Memory B cell (primary cell): ENCODE measurements at regions not wholly inside any gene's neighbourhood (a gene's known extent, or its start where the extent isn't known, plus 50 kb on each side); places are given as distances from the start of the nearest gene placed in this dataset.
"Not testable (repeated sequence)": the region's sequence is repeated elsewhere in the genome, so short reads cannot be mapped to it uniquely, and the experiment has no call there.

Experiments used
- ATAC-seq: fragments of 150-1000 bp; cut with Tn5 transposase; 2 replicates; pipeline ENCODE4 v1.10.0; 2021; ENCODE audit warnings: low read depth, mild to moderate bottlenecking, moderate library complexity
- DNase-seq, 2 donors: peaks; one replicate each; pipeline ENCODE4 v3.0.0; 2022; ENCODE audit warnings: low spot score in 2 of 2
- H3K27ac Mint-ChIP-seq: one replicate; pipeline ENCODE4 v1.8.0; 2022; ENCODE audit warnings: mild to moderate bottlenecking, moderate library complexity, mixed read lengths
- H3K27me3 Mint-ChIP-seq: one replicate; pipeline ENCODE4 v1.8.0; 2022; ENCODE audit warnings: mixed read lengths
- H3K36me3 Mint-ChIP-seq: one replicate; pipeline ENCODE4 v1.8.0; 2022; ENCODE audit warnings: mild to moderate bottlenecking, mixed read lengths
- H3K4me1 Mint-ChIP-seq: one replicate; pipeline ENCODE4 v1.8.0; 2022; ENCODE audit warnings: mixed read lengths
- H3K4me3 Mint-ChIP-seq: one replicate; pipeline ENCODE4 v1.8.0; 2022; ENCODE audit warnings: mild to moderate bottlenecking, moderate library complexity, mixed read lengths
- H3K9me3 Mint-ChIP-seq: one replicate; pipeline ENCODE4 v1.8.0; 2022; ENCODE audit warnings: mixed read lengths

DNA sequence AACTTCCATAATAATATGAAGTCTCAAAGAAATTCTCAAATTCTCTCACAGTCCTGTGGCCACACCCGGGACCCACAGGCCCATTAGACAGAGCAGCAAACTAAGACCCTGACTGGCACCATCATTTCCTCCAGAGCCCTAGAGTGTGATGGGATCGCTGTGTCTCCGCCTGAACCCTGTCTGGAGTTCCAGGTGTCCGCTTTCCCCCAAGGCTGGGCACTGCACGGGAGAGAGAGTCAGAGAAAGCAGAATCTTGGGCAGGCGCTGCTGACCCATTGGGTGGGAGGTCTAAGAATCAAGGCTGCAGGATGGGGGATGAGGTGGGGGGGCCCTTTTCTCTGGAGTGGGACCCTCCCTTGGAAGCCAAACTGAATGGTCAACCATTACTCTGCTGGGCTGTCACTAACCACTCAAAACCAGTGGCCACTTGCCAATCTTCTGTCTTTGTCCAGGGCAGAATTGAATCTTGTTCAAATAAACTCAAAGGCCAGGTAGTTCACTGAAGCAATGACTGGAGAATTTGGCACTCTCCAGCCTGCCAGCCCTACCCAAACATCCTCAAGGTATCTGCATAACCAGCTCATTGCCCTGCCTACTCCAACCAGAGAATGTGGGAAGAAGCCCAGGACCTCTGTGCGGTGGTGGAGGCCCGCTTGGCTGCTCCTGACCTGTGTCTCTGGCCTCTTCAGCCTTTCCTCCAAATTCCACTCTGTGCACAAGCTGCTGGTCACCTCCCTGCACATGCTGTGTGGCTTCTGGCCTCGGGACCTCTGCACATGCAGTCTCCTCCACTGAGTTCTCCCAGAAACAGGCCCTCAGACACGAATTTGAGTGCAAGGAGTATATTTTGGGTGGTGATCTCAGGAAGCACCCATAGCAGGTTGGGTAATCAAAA is 141.1 kb downstream of the CEBPB start:
- Mint-ChIP-seq H3K4me1 (peaks cover 2% of the 10 kb centered on the region), H3K4me3 (no peak overlapping the region), H3K36me3 (peaks cover 3% of the 10 kb centered on the region), H3K27me3 (peaks cover 11% of the 10 kb centered on the region), H3K9me3 (peaks cover 11% of the 10 kb centered on the region), H3K27ac (no peak overlapping the region)
- DNase-seq = no peak
- no peak for ATAC-seq

DNA sequence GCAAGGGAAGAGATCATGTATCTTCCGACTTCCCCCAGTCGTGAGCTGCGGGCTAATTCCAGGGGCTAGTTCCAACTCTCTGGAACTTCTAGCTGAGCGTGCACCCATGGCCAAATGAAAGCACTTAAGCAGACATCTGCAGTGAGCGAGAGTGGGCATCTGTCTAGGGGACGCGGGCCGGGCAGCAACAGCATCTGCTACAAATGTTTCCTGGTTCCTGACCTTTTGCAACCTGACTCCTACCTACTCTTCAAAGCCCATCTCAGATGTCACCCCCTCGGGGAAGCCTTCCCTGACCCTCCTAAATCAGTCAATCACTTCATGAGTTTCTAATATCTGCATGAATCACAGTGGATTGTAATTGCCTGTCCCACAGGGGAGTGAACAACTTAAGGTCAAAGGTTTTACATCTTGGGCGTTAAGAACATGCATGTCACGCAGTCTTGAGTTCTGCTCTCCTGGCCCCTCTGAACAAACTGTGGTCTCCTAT is 141.9 kb downstream of the CEBPB start:
- H3K9me3 Mint-ChIP-seq = peaks cover 11% of the 10 kb centered on the region
- peaks cover 11% of the 10 kb centered on the region for H3K27me3 Mint-ChIP-seq

DNA sequence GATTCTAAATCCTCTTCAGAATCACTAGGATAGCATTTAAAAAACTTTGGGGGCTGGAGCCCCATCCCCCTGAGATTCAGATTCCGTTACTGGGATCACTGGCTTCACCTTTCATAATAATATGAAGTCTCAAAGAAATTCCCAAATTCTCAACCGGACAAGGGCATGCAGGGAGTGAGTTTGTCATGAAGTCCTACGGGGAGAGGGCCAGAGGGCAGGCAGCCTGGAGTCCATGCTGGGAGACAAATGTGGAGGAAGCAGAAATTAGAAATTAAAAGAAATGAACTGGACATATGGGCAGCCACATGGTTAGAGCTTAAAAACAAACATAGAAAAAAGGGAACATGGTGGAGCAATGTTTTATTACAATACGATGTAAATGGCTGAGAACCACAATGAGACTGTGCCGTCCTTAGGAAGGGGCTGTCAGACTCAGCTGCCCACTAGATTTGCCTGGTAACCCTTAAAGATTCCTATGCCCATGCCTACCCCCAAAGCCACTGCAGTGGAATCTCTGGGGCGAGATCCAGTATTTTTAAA is 142.6 kb downstream of the CEBPB start:
- peaks cover 6% of the 10 kb centered on the region for H3K9me3 Mint-ChIP-seq
- H3K4me3 Mint-ChIP-seq = no peak overlapping the region
- ATAC-seq (no peak), DNase-seq (no peak)
- H3K36me3 Mint-ChIP-seq = no peaks in the 10 kb centered on the region
- H3K27ac Mint-ChIP-seq = no peak overlapping the region
- peaks cover 11% of the 10 kb centered on the region for H3K27me3 Mint-ChIP-seq
- H3K4me1 Mint-ChIP-seq = peaks cover 3% of the 10 kb centered on the region

More for the DNA sequence above, 141.9 kb downstream of the CEBPB start:
- Mint-ChIP-seq H3K4me3 (no peak overlapping the region), H3K36me3 (peaks cover 3% of the 10 kb centered on the region), H3K27ac (no peak overlapping the region), H3K4me1 (peaks cover 2% of the 10 kb centered on the region)
- ATAC-seq = no peak
- DNase-seq = no peak

DNA sequence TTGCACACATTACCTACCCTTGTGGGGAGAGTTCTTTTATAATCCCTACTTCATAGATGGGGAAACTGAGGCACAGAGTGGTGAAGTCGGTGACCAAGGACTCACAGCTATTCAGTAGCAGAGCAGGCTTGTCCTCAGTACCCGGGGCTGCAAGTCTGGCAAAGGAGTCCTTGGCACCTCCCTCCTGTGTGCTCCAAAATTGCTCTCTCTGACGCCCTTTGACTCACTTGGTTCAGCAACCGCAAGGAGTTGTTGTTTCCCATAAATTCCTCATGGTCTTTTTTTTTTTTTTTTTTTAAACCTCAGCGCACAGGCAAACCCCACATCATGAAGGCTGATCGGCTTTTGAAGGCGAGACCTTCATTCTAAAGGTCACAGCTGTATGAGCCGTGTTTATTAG is 143.2 kb downstream of the CEBPB start:
- H3K27me3 Mint-ChIP-seq = peaks cover 11% of the 10 kb centered on the region
- H3K4me3 Mint-ChIP-seq = no peak overlapping the region
- peaks cover 9% of the 10 kb centered on the region for H3K4me1 Mint-ChIP-seq
- H3K27ac Mint-ChIP-seq = no peak overlapping the region
- no peak for DNase-seq
- H3K9me3 Mint-ChIP-seq = peaks cover 6% of the 10 kb centered on the region
- ATAC-seq = no peak
- no peaks in the 10 kb centered on the region for H3K36me3 Mint-ChIP-seq

DNA sequence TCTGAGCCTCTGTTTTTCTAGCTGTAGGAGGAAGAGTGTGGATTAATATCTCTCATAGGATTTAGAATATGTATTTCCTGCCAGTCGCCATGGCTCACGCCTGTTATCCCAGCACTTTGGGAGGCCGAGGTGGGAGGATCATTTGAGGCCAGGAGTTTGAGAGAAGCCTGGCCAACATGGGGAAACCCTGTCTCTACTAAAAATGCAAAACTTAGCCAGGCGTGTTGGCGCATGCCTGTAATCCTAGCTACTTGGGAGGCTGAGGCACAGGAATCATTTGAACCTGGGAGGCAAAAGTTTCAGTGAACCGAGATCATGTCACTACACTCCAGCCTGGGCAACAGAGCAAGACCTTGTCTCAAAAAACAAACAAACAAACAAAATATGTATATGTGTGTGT is 143.9 kb downstream of the CEBPB start:
- DNase-seq, H3K27ac Mint-ChIP-seq, H3K9me3 Mint-ChIP-seq, ATAC-seq, H3K4me3 Mint-ChIP-seq, H3K36me3 Mint-ChIP-seq: not testable (repeated sequence)
- Mint-ChIP-seq H3K27me3 (peaks cover 11% of the 10 kb centered on the region), H3K4me1 (peaks cover 12% of the 10 kb centered on the region)

DNA sequence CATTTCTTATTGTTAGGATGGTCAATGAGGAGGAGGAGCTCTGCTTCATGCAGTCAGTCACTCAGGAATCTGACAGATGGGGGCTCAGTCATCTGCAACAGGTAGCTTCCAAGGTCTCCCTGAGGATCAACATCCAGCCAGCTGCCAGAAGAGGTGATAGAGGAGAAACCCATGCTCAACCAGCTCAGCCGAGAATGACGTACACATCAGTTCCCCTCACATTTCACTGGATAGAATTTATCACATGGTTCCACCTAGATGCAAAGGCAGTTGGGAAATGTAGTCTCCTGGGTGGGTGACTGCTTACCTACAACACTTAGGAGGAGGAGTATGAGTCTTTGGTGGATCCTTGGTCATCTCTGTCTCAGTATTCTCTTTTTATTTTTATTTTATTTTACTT is 144.5 kb downstream of the CEBPB start:
- Mint-ChIP-seq H3K4me3 (no peak overlapping the region), H3K27ac (no peak overlapping the region), H3K36me3 (no peaks in the 10 kb centered on the region), H3K27me3 (peaks cover 7% of the 10 kb centered on the region), H3K9me3 (peaks cover 2% of the 10 kb centered on the region), H3K4me1 (peaks cover 14% of the 10 kb centered on the region)
- ATAC-seq (peak; percentile 66), DNase-seq (no peak)

DNA sequence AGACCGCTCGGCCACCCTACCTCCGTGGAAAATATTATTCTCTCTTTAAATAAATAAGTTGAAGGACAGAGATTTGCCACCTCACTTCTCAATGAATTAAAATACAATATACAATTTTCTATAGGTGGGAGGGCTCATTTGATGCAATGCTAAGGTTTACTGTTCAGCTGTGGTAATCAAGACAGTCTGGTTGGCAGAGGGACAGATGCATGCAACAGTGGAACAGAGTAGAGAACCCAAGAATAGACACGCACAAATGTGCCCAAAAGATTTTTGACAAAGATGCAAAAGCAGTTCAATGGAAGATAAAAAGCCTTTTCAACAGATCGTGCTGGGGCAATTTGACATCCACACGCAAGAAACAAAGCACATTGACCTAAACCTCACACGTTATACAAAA is 145.2 kb downstream of the CEBPB start:
- Mint-ChIP-seq H3K27ac (no peak overlapping the region), H3K9me3 (no peaks in the 10 kb centered on the region), H3K27me3 (peaks cover 4% of the 10 kb centered on the region), H3K4me1 (peaks cover 17% of the 10 kb centered on the region), H3K4me3 (no peak overlapping the region), H3K36me3 (no peaks in the 10 kb centered on the region)
- DNase-seq (no peak), ATAC-seq (no peak)

DNA sequence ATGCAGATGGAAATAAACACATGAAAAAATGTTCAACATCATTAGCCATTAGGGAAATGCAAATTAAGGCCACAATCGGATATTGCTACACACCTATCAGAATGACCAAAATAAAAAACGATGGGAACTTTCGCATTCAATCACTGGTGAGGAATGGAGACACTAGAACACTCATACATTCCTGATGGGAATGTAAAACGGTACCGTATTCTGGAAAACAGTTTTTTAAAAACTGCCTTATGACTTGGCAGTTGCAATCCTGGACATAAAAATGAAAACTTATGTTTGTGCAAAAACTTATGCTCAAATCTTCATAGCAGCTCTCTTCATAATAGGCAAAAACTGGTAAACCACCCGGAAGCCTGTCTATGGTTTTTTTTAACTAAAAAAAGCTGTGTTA is 146.0 kb downstream of the CEBPB start:
- H3K4me1 Mint-ChIP-seq = peaks cover 17% of the 10 kb centered on the region
- H3K36me3 Mint-ChIP-seq = no peaks in the 10 kb centered on the region
- H3K27me3 Mint-ChIP-seq = peaks cover 4% of the 10 kb centered on the region
- no peak overlapping the region for H3K27ac Mint-ChIP-seq
- H3K4me3 Mint-ChIP-seq = no peak overlapping the region
- H3K9me3 Mint-ChIP-seq = no peaks in the 10 kb centered on the region
- DNase-seq (no peak), ATAC-seq (no peak)

DNA sequence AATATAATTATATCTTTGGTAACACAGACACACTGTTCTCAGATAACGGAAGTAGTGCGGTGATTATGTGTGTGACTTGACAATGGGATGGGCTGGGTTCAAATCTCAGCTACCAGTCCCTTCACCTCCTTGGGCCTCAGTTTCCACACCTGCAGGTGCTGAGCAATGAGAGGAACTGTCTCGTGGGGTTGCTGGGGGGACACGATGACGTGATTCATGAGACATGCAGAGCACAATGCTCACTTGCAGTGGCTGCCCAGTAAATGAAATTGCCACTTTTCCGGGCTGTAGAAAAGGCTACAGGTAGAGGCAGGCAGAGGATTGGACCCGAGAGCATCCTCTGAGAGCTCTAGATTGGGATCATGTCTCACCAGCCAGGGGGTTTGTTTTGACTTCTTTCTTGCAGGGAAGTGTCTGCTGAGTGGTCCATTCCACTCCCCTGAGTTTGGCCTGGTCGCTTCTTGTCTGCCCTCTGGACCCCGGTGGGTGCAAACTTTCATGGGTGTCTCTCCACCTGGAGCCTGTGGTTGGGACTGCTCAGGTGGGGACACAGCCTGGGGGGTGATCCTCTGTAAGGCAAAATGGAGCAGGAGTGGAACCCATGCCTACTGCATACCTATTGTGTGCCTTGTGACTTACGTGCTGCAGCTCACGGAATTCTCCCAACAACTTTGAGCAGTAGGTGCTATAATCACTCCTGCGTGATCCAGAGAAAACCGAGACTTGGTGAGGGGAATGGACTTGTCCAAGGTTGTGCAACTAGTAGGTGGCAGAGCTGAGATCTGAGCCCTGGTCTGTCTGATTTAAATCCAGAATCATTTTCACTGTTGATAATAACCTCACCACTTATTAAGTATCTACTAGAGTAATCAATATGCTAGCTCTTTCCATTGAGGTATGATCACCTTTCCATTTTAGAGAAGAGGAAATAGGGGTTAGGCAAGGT is 147.2 kb downstream of the CEBPB start:
- no peak for DNase-seq
- H3K36me3 Mint-ChIP-seq = no peaks in the 10 kb centered on the region
- no peak overlapping the region for H3K4me3 Mint-ChIP-seq
- no peak overlapping the region for H3K27ac Mint-ChIP-seq
- ATAC-seq = no peak
- peaks cover 5% of the 10 kb centered on the region for H3K27me3 Mint-ChIP-seq
- no peaks in the 10 kb centered on the region for H3K9me3 Mint-ChIP-seq
- H3K4me1 Mint-ChIP-seq = peaks cover 24% of the 10 kb centered on the region

DNA sequence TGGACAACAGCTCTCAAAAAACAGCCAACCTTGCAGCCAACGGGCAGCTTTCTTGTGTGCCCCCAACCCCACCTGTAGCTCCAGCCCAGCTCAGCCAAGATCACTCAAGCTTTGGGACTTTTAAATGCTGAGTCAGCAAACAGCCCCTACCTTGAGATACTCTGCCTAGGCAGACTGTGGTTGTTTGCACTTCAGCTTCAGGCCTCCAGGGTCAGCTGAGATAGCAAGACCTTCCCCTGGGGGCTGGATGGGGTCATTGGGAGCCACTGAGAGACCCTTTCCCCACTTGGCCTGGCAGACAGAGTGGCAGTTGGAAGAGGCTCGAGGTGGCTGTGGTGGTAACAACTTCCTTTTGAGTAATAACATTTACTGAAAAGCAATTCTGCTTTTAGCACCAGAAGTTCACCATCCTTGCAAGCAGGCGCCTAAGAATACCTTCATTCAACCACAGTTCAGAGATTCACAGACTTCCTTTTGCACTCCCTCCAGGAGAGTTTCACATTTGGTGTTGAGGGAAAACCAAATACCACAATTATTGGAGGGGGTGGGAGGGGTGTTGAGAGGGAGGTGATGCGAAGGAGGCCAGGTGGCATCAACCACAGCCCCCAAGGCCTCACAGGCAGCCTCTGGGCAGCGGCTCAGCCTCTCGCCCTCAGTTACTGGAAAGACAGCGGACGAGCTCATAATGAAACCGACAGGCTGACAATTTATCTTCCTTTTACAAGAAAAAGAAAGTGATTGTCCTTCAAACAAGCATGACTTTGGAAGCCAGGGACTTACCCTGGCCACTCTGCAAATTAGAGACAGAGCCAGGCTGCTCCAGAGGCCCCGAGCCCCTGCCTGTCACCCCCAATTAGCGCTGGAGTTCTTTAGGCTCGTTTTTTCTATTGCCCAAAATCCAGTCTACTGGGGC is 148.1 kb downstream of the CEBPB start:
- H3K27ac Mint-ChIP-seq = peak overlapping the region; percentile 14
- peak overlapping the region; percentile 37 for H3K4me3 Mint-ChIP-seq
- DNase-seq (no peak), ATAC-seq (peak; percentile 63)
- no peaks in the 10 kb centered on the region for H3K36me3 Mint-ChIP-seq
- peaks cover 7% of the 10 kb centered on the region for H3K27me3 Mint-ChIP-seq
- H3K4me1 Mint-ChIP-seq = peaks cover 26% of the 10 kb centered on the region
- H3K9me3 Mint-ChIP-seq = no peaks in the 10 kb centered on the region

DNA sequence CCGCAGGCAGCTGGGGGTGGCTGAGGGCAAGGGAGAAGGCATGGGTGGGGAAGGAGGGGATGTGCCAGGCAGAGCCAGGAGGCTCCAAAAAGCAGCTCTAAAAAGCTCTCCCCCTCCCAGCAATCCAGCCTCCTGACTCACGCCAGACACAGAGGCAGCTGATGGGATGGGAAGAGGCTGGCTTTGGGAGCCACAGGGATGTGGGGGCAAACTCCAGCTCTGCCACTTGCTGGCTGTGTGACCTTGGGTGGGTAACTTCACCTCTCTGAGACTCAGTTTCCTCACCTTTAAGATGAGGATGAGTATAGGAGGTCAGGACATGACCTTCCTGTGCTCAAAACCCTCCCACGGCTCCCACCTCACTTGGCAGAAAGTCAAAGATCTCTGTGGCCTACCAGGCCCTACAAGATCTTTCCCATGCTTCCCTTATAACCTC is 148.9 kb downstream of the CEBPB start:
- DNase-seq (no peak), ATAC-seq (no peak)
- peak overlapping the region; percentile 14 for H3K27ac Mint-ChIP-seq
- peaks cover 13% of the 10 kb centered on the region for H3K27me3 Mint-ChIP-seq
- no peaks in the 10 kb centered on the region for H3K36me3 Mint-ChIP-seq
- H3K4me1 Mint-ChIP-seq = peaks cover 26% of the 10 kb centered on the region
- H3K4me3 Mint-ChIP-seq = no peak overlapping the region
- H3K9me3 Mint-ChIP-seq = no peaks in the 10 kb centered on the region

DNA sequence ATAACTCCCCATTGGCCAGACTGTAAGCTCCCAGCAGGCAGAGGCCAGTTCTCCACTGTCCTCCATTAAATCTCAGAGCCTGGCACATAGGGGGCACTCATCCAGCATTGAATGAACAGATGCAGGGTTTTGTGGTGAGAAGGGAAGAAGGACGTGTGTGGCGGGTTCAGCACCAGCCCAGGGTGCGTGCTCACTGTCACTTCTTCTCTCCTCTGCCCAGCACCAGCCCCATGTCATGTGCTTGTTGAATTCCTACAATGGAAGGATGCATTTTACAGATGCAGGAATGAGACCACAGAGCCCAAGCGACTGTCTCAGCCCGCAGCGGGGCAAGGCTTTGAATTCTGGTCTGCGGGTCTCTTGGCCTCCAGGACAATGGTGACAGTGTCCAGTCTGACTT is 149.9 kb downstream of the CEBPB start:
- Mint-ChIP-seq H3K27ac (no peak overlapping the region), H3K36me3 (no peaks in the 10 kb centered on the region)

DNA sequence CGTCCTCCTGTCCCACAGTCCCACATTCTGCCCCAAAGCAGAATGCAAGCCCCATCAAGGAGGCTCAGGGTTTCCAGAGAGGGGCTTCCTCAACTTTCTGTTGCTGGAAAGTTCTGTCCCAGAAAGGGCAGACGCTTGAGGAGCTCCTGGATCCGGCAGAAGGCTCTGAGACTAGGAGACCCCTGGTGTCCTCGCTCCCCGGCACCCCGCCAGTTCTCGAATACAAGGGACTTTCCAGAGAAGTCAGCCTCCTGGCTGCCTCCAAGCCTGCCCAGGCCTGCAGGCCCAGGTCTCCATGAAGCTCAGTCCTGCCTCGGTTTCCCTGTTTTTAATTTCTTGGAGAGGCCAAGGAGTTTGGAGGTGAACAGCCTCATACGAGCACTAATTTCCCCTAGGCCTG is 150.4 kb downstream of the CEBPB start:
- no peak overlapping the region for H3K27ac Mint-ChIP-seq
- no peaks in the 10 kb centered on the region for H3K9me3 Mint-ChIP-seq
- H3K4me3 Mint-ChIP-seq = no peak overlapping the region
- DNase-seq (no peak), ATAC-seq (no peak)
- H3K36me3 Mint-ChIP-seq = no peaks in the 10 kb centered on the region
- peaks cover 23% of the 10 kb centered on the region for H3K4me1 Mint-ChIP-seq
- peaks cover 14% of the 10 kb centered on the region for H3K27me3 Mint-ChIP-seq

More for the DNA sequence above, 149.9 kb downstream of the CEBPB start:
- no peak overlapping the region for H3K4me3 Mint-ChIP-seq
- peaks cover 23% of the 10 kb centered on the region for H3K4me1 Mint-ChIP-seq
- H3K27me3 Mint-ChIP-seq = peaks cover 13% of the 10 kb centered on the region
- DNase-seq (no peak), ATAC-seq (no peak)
- no peaks in the 10 kb centered on the region for H3K9me3 Mint-ChIP-seq
